ENCODE measurements at regions not wholly inside any gene's neighbourhood (a gene's known extent, or its start where the extent isn't known, plus 50 kb on each side); places are given as distances from the start of the nearest gene placed in this dataset.

GRCh38 chr14:86902176-86902950 lies 1090.6 kb downstream of the GALC start:
- no peaks in the 10 kb centered on the region for H3K4me1 Mint-ChIP-seq
- H3K4me3 Mint-ChIP-seq, result no peak overlapping the region
- no peaks in the 10 kb centered on the region for H3K27me3 Mint-ChIP-seq (ENCODE audit: low read depth, poor library complexity)
- no peak for TF ChIP-seq CTCF (IDR thresholded peaks at IDR 0.05)
- peaks cover 6% of the 10 kb centered on the region for H3K9me3 Mint-ChIP-seq
- no peaks in the 10 kb centered on the region for H3K36me3 Mint-ChIP-seq (ENCODE audit: low read depth)
- no peak overlapping the region for H3K27ac Mint-ChIP-seq
- no peak for DNase-seq

- DNase-seq, result no peak
- Mint-ChIP-seq H3K27ac (no peak overlapping the region), H3K36me3 (ENCODE audit: low read depth) (no peaks in the 10 kb centered on the region), H3K27me3 (ENCODE audit: low read depth, poor library complexity) (no peaks in the 10 kb centered on the region), H3K4me1 (no peaks in the 10 kb centered on the region), H3K9me3 (no peaks in the 10 kb centered on the region), H3K4me3 (no peak overlapping the region)
- no peak for TF ChIP-seq CTCF (IDR thresholded peaks at IDR 0.05)
Observed at GRCh38 chr14:86897704-86898513, 1095.1 kb downstream of the GALC start.

GRCh38 chr14:86897224-86897623 lies 1095.8 kb downstream of the GALC start:
- Mint-ChIP-seq H3K27me3 (ENCODE audit: low read depth, poor library complexity) (no peaks in the 10 kb centered on the region), H3K27ac (no peak overlapping the region), H3K4me3 (no peak overlapping the region), H3K4me1 (no peaks in the 10 kb centered on the region), H3K9me3 (no peaks in the 10 kb centered on the region), H3K36me3 (ENCODE audit: low read depth) (no peaks in the 10 kb centered on the region)
- no peak for DNase-seq
- no peak for TF ChIP-seq CTCF (IDR thresholded peaks at IDR 0.05)

GRCh38 chr14:86896701-86897100 lies 1096.3 kb downstream of the GALC start:
- Mint-ChIP-seq H3K4me3 (no peak overlapping the region), H3K27me3 (ENCODE audit: low read depth, poor library complexity) (no peaks in the 10 kb centered on the region), H3K27ac (no peak overlapping the region), H3K4me1 (no peaks in the 10 kb centered on the region), H3K9me3 (no peaks in the 10 kb centered on the region), H3K36me3 (ENCODE audit: low read depth) (no peaks in the 10 kb centered on the region)
- no peak for TF ChIP-seq CTCF (IDR thresholded peaks at IDR 0.05)
- DNase-seq, result no peak

GRCh38 chr14:86892152-86892956 lies 1100.6 kb downstream of the GALC start:
- no peak for DNase-seq
- TF ChIP-seq CTCF (IDR thresholded peaks at IDR 0.05), result no peak
- no peak overlapping the region for H3K27ac Mint-ChIP-seq
- H3K27me3 Mint-ChIP-seq (ENCODE audit: low read depth, poor library complexity), result no peaks in the 10 kb centered on the region
- H3K9me3 Mint-ChIP-seq, result peaks cover 4% of the 10 kb centered on the region
- no peaks in the 10 kb centered on the region for H3K4me1 Mint-ChIP-seq
- H3K4me3 Mint-ChIP-seq, result no peak overlapping the region
- no peaks in the 10 kb centered on the region for H3K36me3 Mint-ChIP-seq (ENCODE audit: low read depth)

Measured in nephron progenitor cell (in vitro differentiated cells).